ENCODE measurements at regions not wholly inside any gene's neighbourhood (a gene's known extent, or its start where the extent isn't known, plus 50 kb on each side); places are given as distances from the start of the nearest gene placed in this dataset.

- in situ Hi-C loops (cut with MboI; ENCODE audit: low pct_unique_long_range_greater_than_20kb, low sequenced_read_pairs, unreplicated experiment) = no loop called here
- no peak for TF ChIP-seq CTCF (IDR thresholded peaks at IDR 0.05; ENCODE audit: extremely low read depth, insufficient read depth, missing control alignments)
- DNase-seq (ENCODE audit: low spot score) = no peak
These were observed 111.5 kb upstream of the ANKRD55 start for GRCh38 chr5:56344594-56344993.

GRCh38 chr5:56343988-56344387 is 110.9 kb upstream of the ANKRD55 start:
- TF ChIP-seq CTCF (IDR thresholded peaks at IDR 0.05; ENCODE audit: extremely low read depth, insufficient read depth, missing control alignments) = no peak
- DNase-seq (ENCODE audit: low spot score) = no peak
- in situ Hi-C loops (cut with MboI; ENCODE audit: low pct_unique_long_range_greater_than_20kb, low sequenced_read_pairs, unreplicated experiment) = no loop called here

GRCh38 chr5:56342616-56343015 is 109.5 kb upstream of the ANKRD55 start:
- DNase-seq (ENCODE audit: low spot score) = no peak
- in situ Hi-C loops (cut with MboI; ENCODE audit: low pct_unique_long_range_greater_than_20kb, low sequenced_read_pairs, unreplicated experiment) = no loop called here

GRCh38 chr5:56340196-56340980 is 107.3 kb upstream of the ANKRD55 start:
- DNase-seq (ENCODE audit: low spot score) = no peak
- in situ Hi-C loops (cut with MboI; ENCODE audit: low pct_unique_long_range_greater_than_20kb, low sequenced_read_pairs, unreplicated experiment) = no loop called here
- TF ChIP-seq CTCF (IDR thresholded peaks at IDR 0.05; ENCODE audit: extremely low read depth, insufficient read depth, missing control alignments) = no peak

More at GRCh38 chr5:56342616-56343015, 109.5 kb upstream of the ANKRD55 start:
- no peak for TF ChIP-seq CTCF (IDR thresholded peaks at IDR 0.05; ENCODE audit: extremely low read depth, insufficient read depth, missing control alignments)

GRCh38 chr5:56339732-56340131 is 106.6 kb upstream of the ANKRD55 start:
- in situ Hi-C loops (cut with MboI; ENCODE audit: low pct_unique_long_range_greater_than_20kb, low sequenced_read_pairs, unreplicated experiment) = no loop called here
- no peak for TF ChIP-seq CTCF (IDR thresholded peaks at IDR 0.05; ENCODE audit: extremely low read depth, insufficient read depth, missing control alignments)

GRCh38 chr5:56337715-56338319 is 104.7 kb upstream of the ANKRD55 start:
- no peak for DNase-seq (ENCODE audit: low spot score)
- in situ Hi-C loops (cut with MboI; ENCODE audit: low pct_unique_long_range_greater_than_20kb, low sequenced_read_pairs, unreplicated experiment) = no loop called here
- TF ChIP-seq CTCF (IDR thresholded peaks at IDR 0.05; ENCODE audit: extremely low read depth, insufficient read depth, missing control alignments) = no peak

More at GRCh38 chr5:56339732-56340131, 106.6 kb upstream of the ANKRD55 start:
- DNase-seq (ENCODE audit: low spot score) = no peak

All from GM13977 (cell line).